Kidney glomerular epithelial cell (primary cell): ENCODE measurements at regions not wholly inside any gene's neighbourhood (a gene's known extent, or its start where the extent isn't known, plus 50 kb on each side); places are given as distances from the start of the nearest gene placed in this dataset.
"Not testable (repeated sequence)": the region's sequence is repeated elsewhere in the genome, so short reads cannot be mapped to it uniquely, and the experiment has no call there.

Source experiments
- DNase-seq: peaks from one replicate; lab custom pipeline; 2025; lab: John Stamatoyannopoulos, UW

- DNase-seq = no peak
Measured at GRCh38 chr3:29141918-29142275, 139.0 kb upstream of the RBMS3 start.

- DNase-seq = no peak
Measured at GRCh38 chr3:29143151-29143550, 137.7 kb upstream of the RBMS3 start.

- no peak for DNase-seq
Measured at GRCh38 chr3:29144361-29144760, 136.5 kb upstream of the RBMS3 start.

GRCh38 chr3:29144807-29145206, 136.1 kb upstream of the RBMS3 start:
- peak; percentile 47 for DNase-seq

GRCh38 chr3:29145360-29145759, 135.5 kb upstream of the RBMS3 start:
- DNase-seq = no peak

GRCh38 chr3:29152379-29152778, 128.5 kb upstream of the RBMS3 start:
- DNase-seq = no peak

GRCh38 chr3:29153811-29154210, 127.1 kb upstream of the RBMS3 start:
- no peak for DNase-seq

- no peak for DNase-seq
Measured at GRCh38 chr3:29156086-29156715, 124.7 kb upstream of the RBMS3 start.

GRCh38 chr3:29164825-29165224, 116.0 kb upstream of the RBMS3 start:
- no peak for DNase-seq

GRCh38 chr3:29167180-29167579, 113.7 kb upstream of the RBMS3 start:
- no peak for DNase-seq

GRCh38 chr3:29168081-29168480, 112.8 kb upstream of the RBMS3 start:
- no peak for DNase-seq

GRCh38 chr3:29168696-29169095, 112.2 kb upstream of the RBMS3 start:
- DNase-seq = no peak

GRCh38 chr3:29169451-29169850, 111.4 kb upstream of the RBMS3 start:
- no peak for DNase-seq

- DNase-seq = peak; percentile 84
Measured at GRCh38 chr3:29171043-29171990, 109.6 kb upstream of the RBMS3 start.

- DNase-seq = no peak
Measured at GRCh38 chr3:29176501-29176900, 104.4 kb upstream of the RBMS3 start.

- no peak for DNase-seq
Measured at GRCh38 chr3:29178809-29179793, 101.8 kb upstream of the RBMS3 start.

- DNase-seq = no peak
Measured at GRCh38 chr3:29181149-29181780, 99.6 kb upstream of the RBMS3 start.

- no peak for DNase-seq
Measured at GRCh38 chr3:29181872-29182271, 99.0 kb upstream of the RBMS3 start.

GRCh38 chr3:29182828-29183227, 98.0 kb upstream of the RBMS3 start:
- not testable (repeated sequence) for DNase-seq

- DNase-seq = no peak
Measured at GRCh38 chr3:29183346-29184087, 97.4 kb upstream of the RBMS3 start.

- peak; percentile 87 for DNase-seq
Measured at GRCh38 chr3:29185706-29186105, 95.2 kb upstream of the RBMS3 start.
